Tibial artery (tissue), 4 donors: ENCODE measurements at regions not wholly inside any gene's neighbourhood (a gene's known extent, or its start where the extent isn't known, plus 50 kb on each side); places are given as distances from the start of the nearest gene placed in this dataset.
"Not testable (repeated sequence)": the region's sequence is repeated elsewhere in the genome, so short reads cannot be mapped to it uniquely, and the experiment has no call there.

Experiments used
- DNase-seq, 2 donors: peaks; one replicate each; pipeline ENCODE4 v3.0.0-alpha.2; 2019
- H3K27ac ChIP-seq, 2 donors: fragments of 200-600 bp; sonication (generic) in 1 of 2; 1 replicate in 1 of 2; 2 replicates in 1 of 2; pipeline ENCODE4 v1.5.1; 2018 to 2019; ENCODE audit warnings: mild to moderate bottlenecking in 1 of 2
- H3K27me3 ChIP-seq, 2 donors: fragments of 200-600 bp; sonication (generic) in 1 of 2; one replicate each; pipeline versions ENCODE4 v1.5.1 to v1.6.0; 2016 to 2019
- H3K36me3 ChIP-seq, 3 donors: fragments of 200-600 bp; sonication (generic) in 2 of 3; one replicate each; pipeline ENCODE4 v1.5.1; 2016 to 2019; ENCODE audit warnings: mild to moderate bottlenecking in 2 of 3
- H3K4me1 ChIP-seq, 4 donors: fragments of 200-600 bp; sonication (generic) in 2 of 4; 1 replicate in 3 of 4; 2 replicates in 1 of 4; pipeline ENCODE4 v1.5.1; 2016 to 2019
- H3K4me3 ChIP-seq, 2 donors: fragments of 200-600 bp; sonication (generic) in 1 of 2; 1 replicate in 1 of 2; 2 replicates in 1 of 2; pipeline ENCODE4 v1.5.1; 2018 to 2019; ENCODE audit warnings: mild to moderate bottlenecking in 2 of 2
- H3K9me3 ChIP-seq, 3 donors: fragments of 200-600 bp; sonication (generic) in 1 of 3; one replicate each; pipeline ENCODE4 v1.5.1; 2016 to 2019
- CTCF ChIP-seq, 2 experiments: fragments of 200-600 bp in 1 of 2; fragments of 450-650 bp in 1 of 2; IDR thresholded peaks; one replicate each; pipeline ENCODE4 v1.5.1; 2017 to 2019; ENCODE audit warnings: antibody characterized with exemption in 2 of 2, mild to moderate bottlenecking in 1 of 2, moderate library complexity in 1 of 2
- intact Hi-C: fragments of 100-400 bp; cut with DNase I; formaldehyde crosslinking; loops from one replicate; pipeline ENCODE4 v1.15.0; 2023; ENCODE audit warnings: low total_unique reads

GRCh38 chr3:25182794-25183193 is 245.3 kb upstream of the RARB start:
- H3K9me3 ChIP-seq = no peaks in the 10 kb centered on the region
- no peak overlapping the region for H3K27ac ChIP-seq
- no peaks in the 10 kb centered on the region for H3K27me3 ChIP-seq
- no peak for TF ChIP-seq CTCF (IDR thresholded peaks at IDR 0.05)
- H3K4me3 ChIP-seq = no peak overlapping the region
- intact Hi-C loops = no loop called here
- no peaks in the 10 kb centered on the region for H3K36me3 ChIP-seq
- no peak for DNase-seq
- no peaks in the 10 kb centered on the region for H3K4me1 ChIP-seq

- Histone ChIP-seq H3K27me3 (no peaks in the 10 kb centered on the region), H3K9me3 (no peaks in the 10 kb centered on the region), H3K4me3 (no peak overlapping the region), H3K27ac (no peak overlapping the region), H3K4me1 (no peaks in the 10 kb centered on the region), H3K36me3 (no peaks in the 10 kb centered on the region)
- DNase-seq = no peak
- intact Hi-C loops = no loop called here
- no peak for TF ChIP-seq CTCF (IDR thresholded peaks at IDR 0.05)
Observed at GRCh38 chr3:25184641-25185250, 243.3 kb upstream of the RARB start.

GRCh38 chr3:25191673-25192072 is 236.4 kb upstream of the RARB start:
- H3K27ac ChIP-seq = no peak overlapping the region
- TF ChIP-seq CTCF (IDR thresholded peaks at IDR 0.05) = no peak
- intact Hi-C loops = no loop called here
- H3K9me3 ChIP-seq = no peaks in the 10 kb centered on the region
- DNase-seq = no peak
- H3K4me3 ChIP-seq = no peak overlapping the region
- no peaks in the 10 kb centered on the region for H3K27me3 ChIP-seq
- no peaks in the 10 kb centered on the region for H3K36me3 ChIP-seq
- H3K4me1 ChIP-seq = no peaks in the 10 kb centered on the region

- H3K27me3 ChIP-seq, H3K27ac ChIP-seq, H3K9me3 ChIP-seq, DNase-seq, intact Hi-C loops, H3K36me3 ChIP-seq, H3K4me1 ChIP-seq, H3K4me3 ChIP-seq: not testable (repeated sequence)
Observed at GRCh38 chr3:25199567-25199966, 228.5 kb upstream of the RARB start.

- H3K27me3 ChIP-seq = no peaks in the 10 kb centered on the region
- no peaks in the 10 kb centered on the region for H3K36me3 ChIP-seq
- DNase-seq = no peak
- no peak overlapping the region for H3K4me3 ChIP-seq
- H3K4me1 ChIP-seq = no peaks in the 10 kb centered on the region
- intact Hi-C loops = no loop called here
- no peak for TF ChIP-seq CTCF (IDR thresholded peaks at IDR 0.05)
- H3K27ac ChIP-seq = no peak overlapping the region
- H3K9me3 ChIP-seq = no peaks in the 10 kb centered on the region
Observed at GRCh38 chr3:25212736-25213135, 215.3 kb upstream of the RARB start.

- Histone ChIP-seq H3K36me3 (no peaks in the 10 kb centered on the region), H3K4me1 (no peaks in the 10 kb centered on the region), H3K4me3 (no peak overlapping the region), H3K9me3 (no peaks in the 10 kb centered on the region), H3K27me3 (no peaks in the 10 kb centered on the region), H3K27ac (no peak overlapping the region)
- intact Hi-C loops = no loop called here
- DNase-seq = no peak
- no peak for TF ChIP-seq CTCF (IDR thresholded peaks at IDR 0.05)
Observed at GRCh38 chr3:25214034-25214433, 214.0 kb upstream of the RARB start.
